Neural progenitor cell (in vitro differentiated cells): ENCODE measurements at regions not wholly inside any gene's neighbourhood (a gene's known extent, or its start where the extent isn't known, plus 50 kb on each side); places are given as distances from the start of the nearest gene placed in this dataset.

ENCODE experiments used
- EZH2 ChIP-seq: fragments of 200-600 bp; sonication (generic); IDR thresholded peaks from 2 replicates; pipeline ENCODE4 v1.6.1; 2017; ENCODE audit warnings: antibody characterized with exemption, mild to moderate bottlenecking, moderate library complexity
- TF ChIP-seq, protein P1 (sequence below): fragments of 200-600 bp; sonication (generic); IDR thresholded peaks from 2 replicates; pipeline ENCODE4 v1.5.1; 2017; ENCODE audit warnings: antibody characterized with exemption, mild to moderate bottlenecking

DNA sequence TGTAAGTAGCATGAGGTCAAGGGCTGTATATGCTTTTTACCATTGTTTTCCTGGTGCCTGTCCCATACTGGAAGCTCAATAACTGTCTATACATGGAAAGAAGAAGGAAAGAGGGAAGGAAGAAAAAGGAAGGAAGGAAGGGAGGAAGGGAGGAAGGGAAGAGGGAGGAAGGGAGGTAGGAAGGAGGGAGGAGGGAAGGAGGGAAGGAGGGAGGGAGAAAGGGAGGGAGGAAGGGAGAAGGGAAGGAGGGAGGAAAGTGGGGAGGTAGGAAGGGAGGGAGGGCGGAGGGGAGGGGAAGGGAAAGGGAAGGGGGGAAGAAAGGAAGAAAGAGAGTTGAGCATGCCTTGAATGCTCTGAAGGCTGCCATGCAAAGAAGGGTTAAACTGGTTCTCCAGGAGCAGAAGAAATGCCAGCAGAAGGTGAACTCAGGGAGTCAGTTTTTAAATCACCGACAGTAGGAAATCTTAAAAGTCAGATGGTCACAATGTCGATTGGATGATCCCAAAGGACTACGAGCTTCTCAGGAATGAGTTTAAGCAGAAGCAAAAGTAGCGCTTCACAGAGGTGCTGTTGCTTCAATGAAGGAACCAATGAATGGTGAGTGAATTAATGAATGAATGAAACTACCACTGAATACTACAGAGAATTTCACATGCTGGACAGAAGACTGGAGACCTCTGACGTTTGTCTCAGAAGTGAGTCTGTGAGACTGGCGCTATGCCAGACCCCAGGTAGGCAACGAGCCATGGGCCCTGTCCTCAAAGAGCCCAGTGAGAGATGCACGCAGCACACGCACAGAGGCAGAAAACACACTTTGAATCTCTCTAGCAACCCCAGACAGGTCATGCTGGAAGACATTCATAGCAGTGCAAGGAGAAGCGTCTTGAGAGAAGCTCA, 117.6 kb downstream of the MRPL14 start:
- TF ChIP-seq, protein P1, sequence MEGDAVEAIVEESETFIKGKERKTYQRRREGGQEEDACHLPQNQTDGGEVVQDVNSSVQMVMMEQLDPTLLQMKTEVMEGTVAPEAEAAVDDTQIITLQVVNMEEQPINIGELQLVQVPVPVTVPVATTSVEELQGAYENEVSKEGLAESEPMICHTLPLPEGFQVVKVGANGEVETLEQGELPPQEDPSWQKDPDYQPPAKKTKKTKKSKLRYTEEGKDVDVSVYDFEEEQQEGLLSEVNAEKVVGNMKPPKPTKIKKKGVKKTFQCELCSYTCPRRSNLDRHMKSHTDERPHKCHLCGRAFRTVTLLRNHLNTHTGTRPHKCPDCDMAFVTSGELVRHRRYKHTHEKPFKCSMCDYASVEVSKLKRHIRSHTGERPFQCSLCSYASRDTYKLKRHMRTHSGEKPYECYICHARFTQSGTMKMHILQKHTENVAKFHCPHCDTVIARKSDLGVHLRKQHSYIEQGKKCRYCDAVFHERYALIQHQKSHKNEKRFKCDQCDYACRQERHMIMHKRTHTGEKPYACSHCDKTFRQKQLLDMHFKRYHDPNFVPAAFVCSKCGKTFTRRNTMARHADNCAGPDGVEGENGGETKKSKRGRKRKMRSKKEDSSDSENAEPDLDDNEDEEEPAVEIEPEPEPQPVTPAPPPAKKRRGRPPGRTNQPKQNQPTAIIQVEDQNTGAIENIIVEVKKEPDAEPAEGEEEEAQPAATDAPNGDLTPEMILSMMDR: no peak
- TF ChIP-seq EZH2: no peak
